Mesenchymal stem cell (in vitro differentiated cells and primary cell): ENCODE measurements at regions not wholly inside any gene's neighbourhood (a gene's known extent, or its start where the extent isn't known, plus 50 kb on each side); places are given as distances from the start of the nearest gene placed in this dataset.
"Not testable (repeated sequence)": the region's sequence is repeated elsewhere in the genome, so short reads cannot be mapped to it uniquely, and the experiment has no call there.

Experiments used
- DNase-seq: peaks from one replicate; pipeline ENCODE4 v3.0.0-alpha.2; 2013
- H2AFZ ChIP-seq: one replicate; pipeline ENCODE4 v1.6.1; 2013; ENCODE audit warnings: low read depth, mild to moderate bottlenecking, control low read depth, inconsistent platforms, low read length, moderate library complexity
- H2AK5ac ChIP-seq: 2 replicates; pipeline ENCODE4 v1.6.1; 2013; ENCODE audit warnings: low read length, moderate library complexity, mild to moderate bottlenecking, inconsistent platforms; ENCODE audit not compliant: severe bottlenecking
- H2BK120ac ChIP-seq: one replicate; pipeline ENCODE4 v1.6.1; 2013; ENCODE audit warnings: low read depth, mild to moderate bottlenecking, inconsistent platforms, low read length, moderate library complexity
- H2BK12ac ChIP-seq, 2 experiments: one replicate each; pipeline ENCODE4 v1.6.1; 2013; ENCODE audit warnings: inconsistent platforms in 2 of 2, low read length in 2 of 2, mild to moderate bottlenecking in 2 of 2, moderate library complexity in 2 of 2, control low read depth in 1 of 2
- H2BK15ac ChIP-seq: one replicate; pipeline ENCODE4 v1.6.1; 2013; ENCODE audit warnings: mild to moderate bottlenecking, low read depth, inconsistent platforms; ENCODE audit not compliant: poor library complexity, severe bottlenecking
- H2BK5ac ChIP-seq: 2 replicates; pipeline ENCODE4 v1.6.1; 2013; ENCODE audit warnings: low read depth, mild to moderate bottlenecking, low read length, control low read depth, inconsistent platforms; ENCODE audit not compliant: poor library complexity, severe bottlenecking
- H3K14ac ChIP-seq, 2 experiments: one replicate each; pipeline ENCODE4 v1.6.1; 2013; ENCODE audit warnings: inconsistent platforms in 2 of 2, low read length in 2 of 2, control low read depth in 1 of 2, mild to moderate bottlenecking in 1 of 2, moderate library complexity in 1 of 2
- H3K18ac ChIP-seq, 2 experiments: one replicate each; pipeline ENCODE4 v1.6.1; 2013; ENCODE audit warnings: inconsistent platforms in 2 of 2, low read length in 2 of 2, control low read depth in 1 of 2, low read depth in 1 of 2, mild to moderate bottlenecking in 1 of 2
- H3K23ac ChIP-seq, 2 experiments: one replicate each; pipeline ENCODE4 v1.6.1; 2013; ENCODE audit warnings: inconsistent platforms in 2 of 2, low read length in 2 of 2, mild to moderate bottlenecking in 2 of 2, moderate library complexity in 2 of 2, control low read depth in 1 of 2
- H3K27ac ChIP-seq: 2 replicates; pipeline ENCODE4 v1.5.1; 2013; ENCODE audit warnings: mild to moderate bottlenecking, moderate library complexity, low read length, control low read depth, inconsistent platforms; ENCODE audit not compliant: poor library complexity, severe bottlenecking
- H3K27me3 ChIP-seq, 2 experiments: 2 replicates each; pipeline versions ENCODE4 v1.6.1 to v1.7.0; 2013; ENCODE audit warnings: low read length in 2 of 2, mild to moderate bottlenecking in 2 of 2, moderate library complexity in 2 of 2, control low read depth in 1 of 2, inconsistent platforms in 1 of 2; ENCODE audit not compliant: control insufficient read depth in 1 of 2, insufficient read depth in 1 of 2
- H3K36me3 ChIP-seq, 2 experiments: 2 replicates each; pipeline versions ENCODE4 v1.6.1 to v1.7.0; 2013; ENCODE audit warnings: low read length in 2 of 2, control low read depth in 1 of 2, inconsistent platforms in 1 of 2, low read depth in 1 of 2, mild to moderate bottlenecking in 1 of 2; ENCODE audit not compliant: insufficient read depth in 2 of 2, control insufficient read depth in 1 of 2
- H3K4ac ChIP-seq, 2 experiments: one replicate each; pipeline ENCODE4 v1.6.1; 2013; ENCODE audit warnings: inconsistent platforms in 2 of 2, low read length in 2 of 2, mild to moderate bottlenecking in 2 of 2, moderate library complexity in 2 of 2, control low read depth in 1 of 2, low read depth in 1 of 2
- H3K4me1 ChIP-seq: 2 replicates; pipeline ENCODE4 v1.6.1; 2013; ENCODE audit warnings: low read depth, low read length, control low read depth; ENCODE audit not compliant: control insufficient read depth, insufficient read depth
- H3K4me2 ChIP-seq: 2 replicates; pipeline ENCODE4 v1.6.1; 2013; ENCODE audit warnings: low read length, mild to moderate bottlenecking, inconsistent platforms; ENCODE audit not compliant: poor library complexity, severe bottlenecking
- H3K4me3 ChIP-seq, 2 experiments: 2 replicates each; pipeline versions ENCODE4 v1.5.1 to v1.7.0; 2013; ENCODE audit warnings: low read length in 2 of 2, mild to moderate bottlenecking in 2 of 2, control low read depth in 1 of 2, low read depth in 1 of 2; ENCODE audit not compliant: insufficient read depth in 1 of 2
- H3K79me1 ChIP-seq: replicated peaks from 2 replicates; pipeline ENCODE4 v1.6.1; 2013; ENCODE audit warnings: mild to moderate bottlenecking, control low read depth, low read length, inconsistent platforms; ENCODE audit not compliant: poor library complexity, severe bottlenecking
- H3K9ac ChIP-seq: 2 replicates; pipeline ENCODE4 v1.7.0; 2013; ENCODE audit warnings: mild to moderate bottlenecking, low read length, moderate library complexity
- H3K9me3 ChIP-seq: 2 replicates; pipeline ENCODE4 v1.7.0; 2013; ENCODE audit warnings: mild to moderate bottlenecking, low read length; ENCODE audit not compliant: control insufficient read depth
- H4K8ac ChIP-seq: one replicate; pipeline ENCODE4 v1.6.1; 2013; ENCODE audit warnings: inconsistent platforms, mild to moderate bottlenecking, low read length, moderate library complexity
- H4K91ac ChIP-seq: one replicate; pipeline ENCODE4 v1.6.1; 2013; ENCODE audit warnings: mild to moderate bottlenecking, low read length, inconsistent platforms
- WGBS: methylation state at CpG from one replicate; pipeline ENCODE4 v1.1.7; 2013; ENCODE audit warnings: mixed read lengths; 5-methylcytosine and 5-hydroxymethylcytosine counted together

DNA sequence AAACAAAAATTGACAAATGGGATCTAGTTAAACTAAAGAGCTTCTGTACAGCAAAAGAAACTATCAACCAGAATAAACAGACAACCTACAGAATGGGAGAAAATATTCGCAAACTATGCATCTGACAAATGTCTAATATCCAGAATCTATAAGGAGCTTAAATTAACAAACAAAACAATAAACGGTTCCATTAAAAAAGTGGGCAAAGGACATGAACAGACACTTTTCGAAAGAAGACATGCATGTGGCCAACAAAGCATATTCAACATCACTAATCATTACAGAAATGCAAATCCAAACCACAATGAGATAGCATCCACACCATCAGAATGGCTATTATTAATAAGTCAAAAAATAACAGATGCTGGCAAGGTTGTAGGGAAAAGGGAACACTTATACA, 50.5 kb upstream of the MED13L start:
- H3K4me2 ChIP-seq, H3K14ac ChIP-seq, H3K4ac ChIP-seq, H2BK15ac ChIP-seq, H4K8ac ChIP-seq, H2AK5ac ChIP-seq, H3K27me3 ChIP-seq, H3K4me3 ChIP-seq, H3K4me1 ChIP-seq, H2BK120ac ChIP-seq, H3K79me1 ChIP-seq, H2BK12ac ChIP-seq, DNase-seq, H2AFZ ChIP-seq, H2BK5ac ChIP-seq, H3K36me3 ChIP-seq, H3K27ac ChIP-seq, H4K91ac ChIP-seq, H3K23ac ChIP-seq, H3K18ac ChIP-seq, H3K9ac ChIP-seq, H3K9me3 ChIP-seq: not testable (repeated sequence)
- WGBS = 93% methylated on average over 3 of the region's 3 CpGs

DNA sequence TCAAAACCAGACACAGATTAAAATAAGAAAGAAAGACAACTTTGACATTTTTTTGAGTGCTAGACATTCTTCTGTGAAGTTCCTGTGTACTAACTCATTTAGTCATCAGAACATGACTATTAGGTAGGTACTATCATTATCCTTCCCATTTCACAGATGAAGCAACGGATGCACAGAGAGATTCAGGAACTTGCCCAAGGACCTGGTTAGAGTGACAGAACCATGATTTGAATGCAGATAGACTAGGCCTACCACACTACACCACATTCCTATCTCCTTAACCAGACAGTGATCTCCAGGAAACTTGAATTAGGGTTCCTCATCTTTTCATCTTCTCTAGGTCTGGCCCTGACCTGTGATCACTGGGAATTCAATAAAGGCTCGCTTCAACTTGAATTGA, 54.4 kb upstream of the MED13L start:
- H3K27ac ChIP-seq = no peak overlapping the region
- 95% methylated on average over 2 of the region's 2 CpGs for WGBS

GRCh38 chr12:116332705-116333380, 55.4 kb upstream of the MED13L start:
- Histone ChIP-seq H2BK120ac (no peak overlapping the region), H2BK5ac (no peak overlapping the region), H4K91ac (no peak overlapping the region), H3K9me3 (no peaks in the 10 kb centered on the region), H3K79me1 (no peaks in the 10 kb centered on the region), H2AFZ (no peak overlapping the region), H2AK5ac (no peak overlapping the region), H3K9ac (no peak overlapping the region), H2BK15ac (no peak overlapping the region), H3K4me2 (no peak overlapping the region), H3K4me1 (peaks cover 4% of the 10 kb centered on the region), H3K27me3 (no peaks in the 10 kb centered on the region), H3K36me3 (no peaks in the 10 kb centered on the region), H4K8ac (no peak overlapping the region), H3K27ac (no peak overlapping the region), H3K14ac (no peak overlapping the region), H3K23ac (no peak overlapping the region), H3K4ac (no peak overlapping the region), H2BK12ac (no peak overlapping the region), H3K4me3 (no peak overlapping the region), H3K18ac (no peak overlapping the region)
- 89% methylated on average over 11 of the region's 11 CpGs for WGBS
- DNase-seq = no peak

More for the DNA sequence above, 54.4 kb upstream of the MED13L start:
- H3K18ac ChIP-seq = no peak overlapping the region
- H2BK15ac ChIP-seq = no peak overlapping the region
- H3K4ac ChIP-seq = no peak overlapping the region
- no peak overlapping the region for H2BK5ac ChIP-seq
- no peak overlapping the region for H4K91ac ChIP-seq
- no peak overlapping the region for H2AK5ac ChIP-seq
- no peak for DNase-seq
- H2BK120ac ChIP-seq = no peak overlapping the region
- H2BK12ac ChIP-seq = no peak overlapping the region
- H3K27me3 ChIP-seq = no peaks in the 10 kb centered on the region
- no peak overlapping the region for H2AFZ ChIP-seq
- no peak overlapping the region for H3K23ac ChIP-seq
- H3K9ac ChIP-seq = no peak overlapping the region
- H3K9me3 ChIP-seq = no peaks in the 10 kb centered on the region
- H3K36me3 ChIP-seq = no peaks in the 10 kb centered on the region
- no peak overlapping the region for H3K4me2 ChIP-seq
- H3K4me3 ChIP-seq = no peak overlapping the region
- no peak overlapping the region for H3K14ac ChIP-seq
- H3K4me1 ChIP-seq = peaks cover 4% of the 10 kb centered on the region
- H3K79me1 ChIP-seq = no peaks in the 10 kb centered on the region
- no peak overlapping the region for H4K8ac ChIP-seq

DNA sequence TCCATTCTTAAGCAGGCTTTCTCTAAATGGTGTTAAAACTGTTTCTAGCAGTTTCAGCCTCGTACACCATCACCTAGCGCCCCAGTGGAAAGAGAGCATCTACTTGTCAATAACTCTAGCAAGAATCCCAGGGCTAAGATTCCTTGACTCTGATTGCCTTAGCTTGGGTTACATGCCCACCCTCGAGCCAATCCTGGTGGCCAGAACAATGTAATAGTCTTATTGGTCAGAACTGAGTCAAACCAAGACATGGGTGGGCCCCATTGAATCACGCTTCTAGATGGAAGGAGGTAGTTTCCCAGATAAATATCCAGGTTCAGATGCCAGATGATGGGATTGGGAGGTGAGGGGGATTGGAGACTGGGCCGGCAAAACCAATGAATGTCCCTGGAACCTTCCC, 55.9 kb upstream of the MED13L start:
- no peak overlapping the region for H2AK5ac ChIP-seq
- no peak overlapping the region for H3K4me2 ChIP-seq
- H3K9me3 ChIP-seq = no peaks in the 10 kb centered on the region
- no peaks in the 10 kb centered on the region for H3K79me1 ChIP-seq
- H2BK12ac ChIP-seq = no peak overlapping the region
- H4K91ac ChIP-seq = no peak overlapping the region
- no peak overlapping the region for H3K9ac ChIP-seq
- H3K27me3 ChIP-seq = no peaks in the 10 kb centered on the region
- no peak overlapping the region for H2BK15ac ChIP-seq
- no peak overlapping the region for H4K8ac ChIP-seq
- H3K36me3 ChIP-seq = no peaks in the 10 kb centered on the region
- no peak overlapping the region for H2BK5ac ChIP-seq
- WGBS = 84% methylated on average over 4 of the region's 5 CpGs
- H3K4ac ChIP-seq = no peak overlapping the region
- H3K18ac ChIP-seq = no peak overlapping the region
- no peak for DNase-seq
- H3K4me1 ChIP-seq = peaks cover 4% of the 10 kb centered on the region
- H2AFZ ChIP-seq = no peak overlapping the region
- H2BK120ac ChIP-seq = no peak overlapping the region
- H3K27ac ChIP-seq = no peak overlapping the region
- no peak overlapping the region for H3K4me3 ChIP-seq
- H3K14ac ChIP-seq = no peak overlapping the region
- no peak overlapping the region for H3K23ac ChIP-seq
